Testis (tissue), 2 donors: ENCODE measurements at regions not wholly inside any gene's neighbourhood (a gene's known extent, or its start where the extent isn't known, plus 50 kb on each side); places are given as distances from the start of the nearest gene placed in this dataset.

ENCODE experiments used
- DNase-seq: peaks from one replicate; pipeline ENCODE4 v3.0.0-alpha.2; 2019
- H3K27ac ChIP-seq, 2 donors: fragments of 200-600 bp; sonication (generic); one replicate each; pipeline ENCODE4 v1.5.1; 2019
- H3K27me3 ChIP-seq: fragments of 200-600 bp; sonication (generic); one replicate; pipeline ENCODE4 v1.5.1; 2019
- H3K36me3 ChIP-seq: fragments of 200-600 bp; sonication (generic); one replicate; pipeline ENCODE4 v1.5.1; 2017; ENCODE audit warnings: low read depth; ENCODE audit errors: missing control alignments
- H3K4me1 ChIP-seq: fragments of 200-600 bp; sonication (generic); one replicate; pipeline ENCODE4 v1.5.1; 2019
- H3K4me3 ChIP-seq, 2 donors: fragments of 200-600 bp; sonication (generic); one replicate each; pipeline ENCODE4 v1.5.1; 2017 to 2019
- H3K9me3 ChIP-seq: fragments of 200-600 bp; sonication (generic); one replicate; pipeline ENCODE4 v1.5.1; 2017
- POLR2A ChIP-seq: fragments of 450-650 bp; IDR thresholded peaks from one replicate; pipeline ENCODE4 v1.6.1; 2017; ENCODE audit warnings: antibody characterized with exemption, mild to moderate bottlenecking, moderate library complexity
- WGBS, 2 donors: methylation state at CpG; one replicate each; pipeline ENCODE4 v1.1.5; 2018; 5-methylcytosine and 5-hydroxymethylcytosine counted together
- intact Hi-C: fragments of 100-400 bp; cut with DNase I; formaldehyde crosslinking; loops from one replicate; pipeline ENCODE4 v1.15.1; 2023; ENCODE audit warnings: low total_unique reads
- TF ChIP-seq, protein P1 (sequence below), 3 experiments: fragments of 450-650 bp in 2 of 3; fragments of 200-600 bp in 1 of 3; sonication (generic) in 1 of 3; IDR thresholded peaks; one replicate each; pipeline ENCODE4 v1.5.1; 2016 to 2019; ENCODE audit warnings: antibody characterized with exemption in 3 of 3, mild to moderate bottlenecking in 2 of 3, moderate library complexity in 1 of 3

DNA sequence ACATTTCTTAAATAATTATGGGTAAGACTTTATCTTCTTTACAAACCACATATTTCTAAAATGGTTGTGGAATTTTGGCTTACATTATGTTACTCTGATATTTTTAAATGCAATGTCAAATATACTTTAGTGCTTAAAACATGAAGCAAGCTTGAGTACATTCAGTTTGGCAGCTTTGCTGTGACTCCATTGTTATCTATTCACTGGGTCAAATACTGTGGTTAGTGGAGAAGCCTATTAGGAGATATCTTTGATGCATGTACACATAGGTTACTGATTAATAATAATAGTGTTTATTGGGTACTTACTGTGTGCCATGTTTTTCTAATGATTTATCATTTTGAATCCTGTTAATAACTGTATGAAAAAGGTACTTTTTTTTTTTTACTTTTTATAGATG, 520.4 kb upstream of the B3GALT2 start:
- intact Hi-C loops: no loop called here
- H3K9me3 ChIP-seq: no peaks in the 10 kb centered on the region
- TF ChIP-seq, protein P1, sequence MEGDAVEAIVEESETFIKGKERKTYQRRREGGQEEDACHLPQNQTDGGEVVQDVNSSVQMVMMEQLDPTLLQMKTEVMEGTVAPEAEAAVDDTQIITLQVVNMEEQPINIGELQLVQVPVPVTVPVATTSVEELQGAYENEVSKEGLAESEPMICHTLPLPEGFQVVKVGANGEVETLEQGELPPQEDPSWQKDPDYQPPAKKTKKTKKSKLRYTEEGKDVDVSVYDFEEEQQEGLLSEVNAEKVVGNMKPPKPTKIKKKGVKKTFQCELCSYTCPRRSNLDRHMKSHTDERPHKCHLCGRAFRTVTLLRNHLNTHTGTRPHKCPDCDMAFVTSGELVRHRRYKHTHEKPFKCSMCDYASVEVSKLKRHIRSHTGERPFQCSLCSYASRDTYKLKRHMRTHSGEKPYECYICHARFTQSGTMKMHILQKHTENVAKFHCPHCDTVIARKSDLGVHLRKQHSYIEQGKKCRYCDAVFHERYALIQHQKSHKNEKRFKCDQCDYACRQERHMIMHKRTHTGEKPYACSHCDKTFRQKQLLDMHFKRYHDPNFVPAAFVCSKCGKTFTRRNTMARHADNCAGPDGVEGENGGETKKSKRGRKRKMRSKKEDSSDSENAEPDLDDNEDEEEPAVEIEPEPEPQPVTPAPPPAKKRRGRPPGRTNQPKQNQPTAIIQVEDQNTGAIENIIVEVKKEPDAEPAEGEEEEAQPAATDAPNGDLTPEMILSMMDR (IDR thresholded peaks at IDR 0.05): no peak
- no peak for TF ChIP-seq POLR2A
- H3K27me3 ChIP-seq: no peaks in the 10 kb centered on the region
- no peak for DNase-seq
- H3K36me3 ChIP-seq: no peaks in the 10 kb centered on the region
- H3K27ac ChIP-seq: no peak overlapping the region
- no peaks in the 10 kb centered on the region for H3K4me1 ChIP-seq
- no peak overlapping the region for H3K4me3 ChIP-seq

GRCh38 chr1:193705554-193705981, 519.2 kb upstream of the B3GALT2 start:
- no peak for TF ChIP-seq POLR2A
- TF ChIP-seq, protein P1 (IDR thresholded peaks at IDR 0.05): no peak
- intact Hi-C loops: no loop called here
- Histone ChIP-seq H3K27ac (no peak overlapping the region), H3K27me3 (no peaks in the 10 kb centered on the region), H3K4me3 (no peak overlapping the region), H3K9me3 (no peaks in the 10 kb centered on the region), H3K36me3 (no peaks in the 10 kb centered on the region), H3K4me1 (no peaks in the 10 kb centered on the region)
- DNase-seq: no peak
- WGBS, 2 donors: 90 to 98% methylated on average over 5 of the region's 5 CpGs

GRCh38 chr1:193703655-193704054, 517.2 kb upstream of the B3GALT2 start:
- H3K9me3 ChIP-seq: no peaks in the 10 kb centered on the region
- no peak overlapping the region for H3K4me3 ChIP-seq
- no peak for TF ChIP-seq POLR2A
- TF ChIP-seq, protein P1 (IDR thresholded peaks at IDR 0.05): no peak
- no peaks in the 10 kb centered on the region for H3K27me3 ChIP-seq
- no peaks in the 10 kb centered on the region for H3K4me1 ChIP-seq
- H3K36me3 ChIP-seq: no peaks in the 10 kb centered on the region
- no peak overlapping the region for H3K27ac ChIP-seq
- WGBS, 2 donors: 92 to 94% methylated on average over 1 of the region's 1 CpG
- DNase-seq: no peak
- intact Hi-C loops: no loop called here

DNA sequence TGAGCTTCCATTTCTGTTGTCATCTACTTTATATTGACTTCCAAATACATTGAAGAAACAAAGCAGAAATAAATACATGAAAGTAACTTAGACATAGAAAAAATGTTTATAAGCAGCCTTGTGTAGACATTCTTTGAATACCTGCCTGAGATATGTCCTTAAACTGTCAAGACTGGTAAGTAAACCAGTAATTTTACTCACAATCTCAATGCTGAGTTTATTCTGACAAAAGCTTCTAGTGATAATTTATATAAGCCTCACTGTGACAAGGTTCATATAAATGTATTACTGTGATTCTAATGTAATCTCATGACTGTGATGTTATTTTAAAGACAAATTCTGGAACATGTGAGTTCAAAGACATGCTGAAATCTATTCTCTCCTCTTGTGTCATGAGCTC, 516.7 kb upstream of the B3GALT2 start:
- no peaks in the 10 kb centered on the region for H3K36me3 ChIP-seq
- H3K9me3 ChIP-seq: no peaks in the 10 kb centered on the region
- H3K27me3 ChIP-seq: no peaks in the 10 kb centered on the region
- H3K27ac ChIP-seq: no peak overlapping the region
- H3K4me3 ChIP-seq: no peak overlapping the region
- no peak for DNase-seq
- H3K4me1 ChIP-seq: no peaks in the 10 kb centered on the region
- TF ChIP-seq, protein P1 (IDR thresholded peaks at IDR 0.05): no peak
- no peak for TF ChIP-seq POLR2A
- intact Hi-C loops: no loop called here

DNA sequence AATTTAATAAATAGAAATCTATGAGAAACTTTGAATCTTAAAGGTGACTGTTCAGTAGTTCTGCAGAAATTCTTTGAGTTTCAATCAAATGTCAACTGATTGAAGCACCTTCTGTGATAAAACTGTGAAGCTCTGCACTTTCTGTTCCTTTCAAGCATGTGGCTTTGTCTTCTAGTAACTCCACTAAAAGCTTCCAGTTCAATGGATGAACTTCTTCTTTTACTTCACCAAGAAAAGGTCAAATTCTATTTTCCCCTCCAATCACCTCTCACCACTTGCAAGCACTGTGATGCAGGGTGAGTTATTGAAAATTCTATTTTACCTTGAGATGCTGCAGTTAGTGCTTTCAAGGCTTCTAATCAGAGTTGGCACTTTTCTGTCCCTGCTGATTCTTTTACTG, 515.3 kb upstream of the B3GALT2 start:
- no peaks in the 10 kb centered on the region for H3K27me3 ChIP-seq
- DNase-seq: no peak
- no peak for TF ChIP-seq POLR2A
- TF ChIP-seq, protein P1 (IDR thresholded peaks at IDR 0.05): no peak
- no peak overlapping the region for H3K27ac ChIP-seq
- intact Hi-C loops: no loop called here
- H3K4me3 ChIP-seq: no peak overlapping the region
- no peaks in the 10 kb centered on the region for H3K36me3 ChIP-seq
- no peaks in the 10 kb centered on the region for H3K9me3 ChIP-seq
- H3K4me1 ChIP-seq: no peaks in the 10 kb centered on the region
